ENCODE measurements at regions not wholly inside any gene's neighbourhood (a gene's known extent, or its start where the extent isn't known, plus 50 kb on each side); places are given as distances from the start of the nearest gene placed in this dataset.

GRCh38 chr5:63573380-63573779 is 388.9 kb downstream of the HTR1A start:
- no peaks in the 10 kb centered on the region for H3K9me3 ChIP-seq (ENCODE audit: low read length)
- TF ChIP-seq TAF1 (IDR thresholded peaks at IDR 0.05; ENCODE audit: low read depth) (no peak), EZH2 (IDR thresholded peaks at IDR 0.05; ENCODE audit: borderline replicate concordance, insufficient read depth, low read length, poor library complexity, severe bottlenecking) (no peak), RAD21 (conservative IDR thresholded peaks at IDR 0.05) (no peak), SMC3 (conservative IDR thresholded peaks at IDR 0.05; ENCODE audit: poor library complexity) (no peak), MXI1 (conservative IDR thresholded peaks at IDR 0.05; ENCODE audit: poor library complexity, severe bottlenecking) (no peak), POLR2AphosphoS5 (IDR thresholded peaks at IDR 0.05) (no peak), CTCF (IDR thresholded peaks at IDR 0.05; ENCODE audit: poor library complexity, severe bottlenecking) (no peak), EP300 (conservative IDR thresholded peaks at IDR 0.05; ENCODE audit: poor library complexity, severe bottlenecking) (no peak)
- TF ChIP-seq, protein P1, sequence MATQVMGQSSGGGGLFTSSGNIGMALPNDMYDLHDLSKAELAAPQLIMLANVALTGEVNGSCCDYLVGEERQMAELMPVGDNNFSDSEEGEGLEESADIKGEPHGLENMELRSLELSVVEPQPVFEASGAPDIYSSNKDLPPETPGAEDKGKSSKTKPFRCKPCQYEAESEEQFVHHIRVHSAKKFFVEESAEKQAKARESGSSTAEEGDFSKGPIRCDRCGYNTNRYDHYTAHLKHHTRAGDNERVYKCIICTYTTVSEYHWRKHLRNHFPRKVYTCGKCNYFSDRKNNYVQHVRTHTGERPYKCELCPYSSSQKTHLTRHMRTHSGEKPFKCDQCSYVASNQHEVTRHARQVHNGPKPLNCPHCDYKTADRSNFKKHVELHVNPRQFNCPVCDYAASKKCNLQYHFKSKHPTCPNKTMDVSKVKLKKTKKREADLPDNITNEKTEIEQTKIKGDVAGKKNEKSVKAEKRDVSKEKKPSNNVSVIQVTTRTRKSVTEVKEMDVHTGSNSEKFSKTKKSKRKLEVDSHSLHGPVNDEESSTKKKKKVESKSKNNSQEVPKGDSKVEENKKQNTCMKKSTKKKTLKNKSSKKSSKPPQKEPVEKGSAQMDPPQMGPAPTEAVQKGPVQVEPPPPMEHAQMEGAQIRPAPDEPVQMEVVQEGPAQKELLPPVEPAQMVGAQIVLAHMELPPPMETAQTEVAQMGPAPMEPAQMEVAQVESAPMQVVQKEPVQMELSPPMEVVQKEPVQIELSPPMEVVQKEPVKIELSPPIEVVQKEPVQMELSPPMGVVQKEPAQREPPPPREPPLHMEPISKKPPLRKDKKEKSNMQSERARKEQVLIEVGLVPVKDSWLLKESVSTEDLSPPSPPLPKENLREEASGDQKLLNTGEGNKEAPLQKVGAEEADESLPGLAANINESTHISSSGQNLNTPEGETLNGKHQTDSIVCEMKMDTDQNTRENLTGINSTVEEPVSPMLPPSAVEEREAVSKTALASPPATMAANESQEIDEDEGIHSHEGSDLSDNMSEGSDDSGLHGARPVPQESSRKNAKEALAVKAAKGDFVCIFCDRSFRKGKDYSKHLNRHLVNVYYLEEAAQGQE (IDR thresholded peaks at IDR 0.05; ENCODE audit: borderline replicate concordance), result no peak
- no peaks in the 10 kb centered on the region for H3K9me2 ChIP-seq (ENCODE audit: insufficient read depth, low read length)
- H3K27me3 ChIP-seq (ENCODE audit: insufficient read depth, low read depth, low read length), result no peaks in the 10 kb centered on the region
- H4K20me1 ChIP-seq (ENCODE audit: insufficient read depth), result no peaks in the 10 kb centered on the region
- no peak overlapping the region for H2AFZ ChIP-seq (ENCODE audit: low read depth, low read length)
- no peak overlapping the region for H3K4me3 ChIP-seq (ENCODE audit: low read length)
- no peak overlapping the region for H3K4me2 ChIP-seq (ENCODE audit: low read length)
- no peaks in the 10 kb centered on the region for H3F3A ChIP-seq (ENCODE audit: insufficient read depth, low read length, poor library complexity, severe bottlenecking)
- H3K36me3 ChIP-seq (ENCODE audit: insufficient read depth, low read length), result no peaks in the 10 kb centered on the region
- no peaks in the 10 kb centered on the region for H3K79me2 ChIP-seq (replicated peaks; ENCODE audit: insufficient read depth, low read length)
- H3K9ac ChIP-seq (ENCODE audit: low read length), result no peak overlapping the region
- H3K27ac ChIP-seq (ENCODE audit: low read length), result no peak overlapping the region

DNA sequence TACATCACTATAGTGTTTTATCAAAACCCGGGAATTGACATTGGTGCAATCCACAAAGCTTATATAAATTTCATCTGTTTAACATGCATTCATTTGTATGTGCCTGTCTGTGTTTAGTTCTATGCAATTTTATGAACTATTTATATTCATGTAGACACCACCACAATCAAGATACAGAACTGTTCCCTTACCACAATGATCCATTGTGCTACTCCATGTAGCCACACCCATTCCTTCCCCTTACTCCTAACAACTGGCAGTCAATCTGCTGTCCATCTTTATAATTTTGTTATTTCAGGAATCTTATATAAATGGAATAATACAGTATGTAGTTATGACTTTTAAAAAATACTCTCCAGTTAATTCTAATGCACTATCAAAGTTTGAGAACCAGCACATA is 389.5 kb downstream of the HTR1A start:
- no peaks in the 10 kb centered on the region for H3K9me3 ChIP-seq (ENCODE audit: low read length)
- no peaks in the 10 kb centered on the region for H3K36me3 ChIP-seq (ENCODE audit: insufficient read depth, low read length)
- H3K9me2 ChIP-seq (ENCODE audit: insufficient read depth, low read length), result no peaks in the 10 kb centered on the region
- no peaks in the 10 kb centered on the region for H3F3A ChIP-seq (ENCODE audit: insufficient read depth, low read length, poor library complexity, severe bottlenecking)
- H3K9ac ChIP-seq (ENCODE audit: low read length), result no peak overlapping the region
- H4K20me1 ChIP-seq (ENCODE audit: insufficient read depth), result no peaks in the 10 kb centered on the region
- no peaks in the 10 kb centered on the region for H3K27me3 ChIP-seq (ENCODE audit: insufficient read depth, low read depth, low read length)
- TF ChIP-seq CTCF (IDR thresholded peaks at IDR 0.05; ENCODE audit: poor library complexity, severe bottlenecking) (no peak), RAD21 (conservative IDR thresholded peaks at IDR 0.05) (no peak), EP300 (conservative IDR thresholded peaks at IDR 0.05; ENCODE audit: poor library complexity, severe bottlenecking) (no peak), SMC3 (conservative IDR thresholded peaks at IDR 0.05; ENCODE audit: poor library complexity) (no peak)
- no peak overlapping the region for H3K4me3 ChIP-seq (ENCODE audit: low read length)
- no peaks in the 10 kb centered on the region for H3K79me2 ChIP-seq (replicated peaks; ENCODE audit: insufficient read depth, low read length)
- no peak overlapping the region for H3K27ac ChIP-seq (ENCODE audit: low read length)
- no peak overlapping the region for H3K4me2 ChIP-seq (ENCODE audit: low read length)
- no peak overlapping the region for H2AFZ ChIP-seq (ENCODE audit: low read depth, low read length)
